IPS DF 4.7 (cell line): ENCODE measurements at regions not wholly inside any gene's neighbourhood (a gene's known extent, or its start where the extent isn't known, plus 50 kb on each side); places are given as distances from the start of the nearest gene placed in this dataset.
"Not testable (repeated sequence)": the region's sequence is repeated elsewhere in the genome, so short reads cannot be mapped to it uniquely, and the experiment has no call there.

ENCODE experiments used
- DNase-seq: peaks from one replicate; pipeline ENCODE4 v3.0.0-alpha.2; 2013; ENCODE audit warnings: low spot score; ENCODE audit errors: extremely low read depth

- DNase-seq: no peak
These were observed 68.8 kb upstream of the SFSWAP start for GRCh38 chr12:131642101-131642540.

GRCh38 chr12:131642771-131643170 lies 68.1 kb upstream of the SFSWAP start:
- DNase-seq: no peak

GRCh38 chr12:131643631-131644452 lies 67.0 kb upstream of the SFSWAP start:
- DNase-seq: no peak

- DNase-seq: no peak
These were observed 66.4 kb upstream of the SFSWAP start for GRCh38 chr12:131644481-131644880.

GRCh38 chr12:131644917-131645316 lies 66.0 kb upstream of the SFSWAP start:
- DNase-seq: not testable (repeated sequence)

GRCh38 chr12:131645557-131645956 lies 65.3 kb upstream of the SFSWAP start:
- DNase-seq: not testable (repeated sequence)

GRCh38 chr12:131646444-131646843 lies 64.4 kb upstream of the SFSWAP start:
- DNase-seq: not testable (repeated sequence)

GRCh38 chr12:131647667-131648066 lies 63.2 kb upstream of the SFSWAP start:
- no peak for DNase-seq

GRCh38 chr12:131655469-131656174 lies 55.3 kb upstream of the SFSWAP start:
- not testable (repeated sequence) for DNase-seq

GRCh38 chr12:131656796-131657195 lies 54.1 kb upstream of the SFSWAP start:
- not testable (repeated sequence) for DNase-seq

GRCh38 chr12:131658605-131659004 lies 52.3 kb upstream of the SFSWAP start:
- DNase-seq: not testable (repeated sequence)

GRCh38 chr12:131659484-131659883 lies 51.4 kb upstream of the SFSWAP start:
- not testable (repeated sequence) for DNase-seq

GRCh38 chr12:131659976-131660375 lies 50.9 kb upstream of the SFSWAP start:
- not testable (repeated sequence) for DNase-seq

GRCh38 chr12:131660401-131660800 lies 50.5 kb upstream of the SFSWAP start:
- not testable (repeated sequence) for DNase-seq
